Loucy (cell line): ENCODE measurements at regions not wholly inside any gene's neighbourhood (a gene's known extent, or its start where the extent isn't known, plus 50 kb on each side); places are given as distances from the start of the nearest gene placed in this dataset.

Experiments
- H2AFZ ChIP-seq: fragments of 200-600 bp; sonication (generic); 2 replicates; pipeline ENCODE4 v1.6.0; 2016; ENCODE audit warnings: antibody characterized with exemption, mild to moderate bottlenecking, low read length, moderate library complexity
- H3F3A ChIP-seq: fragments of 200-600 bp; 2 replicates; pipeline ENCODE4 v1.6.0; 2016; ENCODE audit warnings: antibody characterized with exemption, low read depth, mild to moderate bottlenecking
- H3K27me3 ChIP-seq: fragments of 200-600 bp; sonication (generic); 2 replicates; pipeline ENCODE4 v1.6.1; 2014; ENCODE audit warnings: low read length, mild to moderate bottlenecking; ENCODE audit not compliant: insufficient read depth, poor library complexity, severe bottlenecking
- H3K36me3 ChIP-seq: fragments of 200-600 bp; sonication (generic); 2 replicates; pipeline ENCODE4 v1.6.1; 2016; ENCODE audit warnings: low read length; ENCODE audit not compliant: insufficient read depth
- H3K4me1 ChIP-seq: fragments of 200-600 bp; sonication (generic); 2 replicates; pipeline ENCODE4 v1.5.1; 2014; ENCODE audit warnings: low read length, mild to moderate bottlenecking; ENCODE audit not compliant: insufficient read depth, poor library complexity, severe bottlenecking
- H3K4me2 ChIP-seq: fragments of 200-600 bp; sonication (generic); 2 replicates; pipeline ENCODE4 v1.6.0; 2014; ENCODE audit warnings: antibody characterized with exemption, low read length, low read depth, mild to moderate bottlenecking; ENCODE audit not compliant: poor library complexity, severe bottlenecking
- H3K4me3 ChIP-seq: fragments of 200-600 bp; sonication (generic); 2 replicates; pipeline ENCODE4 v1.5.1; 2014; ENCODE audit warnings: low read length, mild to moderate bottlenecking, mixed read lengths; ENCODE audit not compliant: poor library complexity, severe bottlenecking
- H3K79me2 ChIP-seq: fragments of 200-600 bp; sonication (generic); 2 replicates; pipeline ENCODE4 v1.6.1; 2014; ENCODE audit warnings: low read length; ENCODE audit not compliant: insufficient read depth
- H3K9ac ChIP-seq: fragments of 200-600 bp; sonication (generic); 2 replicates; pipeline ENCODE4 v1.6.0; 2014; ENCODE audit warnings: mild to moderate bottlenecking, low read depth, low read length, moderate library complexity; ENCODE audit not compliant: poor library complexity, severe bottlenecking
- H3K9me2 ChIP-seq: fragments of 200-600 bp; sonication (generic); replicated peaks from 2 replicates; pipeline ENCODE4 v1.6.1; 2016; ENCODE audit warnings: low read depth, low read length, mixed read lengths
- H3K9me3 ChIP-seq: fragments of 200-600 bp; sonication (generic); 2 replicates; pipeline ENCODE4 v1.6.1; 2014; ENCODE audit warnings: mild to moderate bottlenecking, antibody characterized with exemption, low read length, low read depth; ENCODE audit not compliant: insufficient read depth
- H4K20me1 ChIP-seq: fragments of 200-600 bp; sonication (generic); 2 replicates; pipeline ENCODE4 v1.6.0; 2014; ENCODE audit warnings: antibody characterized with exemption, low read length, mild to moderate bottlenecking; ENCODE audit not compliant: insufficient read depth, poor library complexity, severe bottlenecking
- EZH2phosphoT487 ChIP-seq: fragments of 200-600 bp; IDR thresholded peaks from 2 replicates; pipeline ENCODE4 v1.6.1; 2018; ENCODE audit warnings: antibody characterized with exemption, mild to moderate bottlenecking, moderate library complexity, borderline replicate concordance
- TF ChIP-seq, protein P1 (sequence below): fragments of 200-600 bp; sonication (generic); conservative IDR thresholded peaks from 2 replicates; pipeline ENCODE4 v1.5.1; 2014; ENCODE audit warnings: mild to moderate bottlenecking, antibody characterized with exemption, low read length

DNA sequence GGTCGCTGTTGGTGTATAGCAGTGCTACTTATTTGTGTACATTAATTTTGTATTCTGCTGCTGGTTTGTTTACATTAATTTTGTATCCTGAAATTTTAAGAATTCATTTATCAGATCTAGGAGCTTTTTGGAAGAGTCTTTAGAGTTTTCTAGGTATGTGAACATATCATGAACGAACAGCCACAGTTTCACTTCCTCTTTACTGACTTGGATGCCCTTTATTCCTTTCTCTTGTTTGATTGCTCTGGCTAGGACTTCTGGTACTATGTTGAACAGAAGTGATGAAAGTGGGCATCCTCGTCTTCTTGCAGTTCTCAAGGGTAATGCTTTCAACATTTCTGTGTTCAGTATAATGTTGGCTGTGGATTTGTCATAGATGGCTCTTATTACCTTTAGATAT is 1757.9 kb downstream of the BRINP3 start:
- Histone ChIP-seq H3K9me2 (no peaks in the 10 kb centered on the region), H3K4me3 (no peak overlapping the region), H3K27me3 (no peaks in the 10 kb centered on the region), H3K9me3 (no peaks in the 10 kb centered on the region), H4K20me1 (no peaks in the 10 kb centered on the region), H2AFZ (no peak overlapping the region), H3K9ac (no peak overlapping the region), H3K79me2 (no peaks in the 10 kb centered on the region), H3K4me1 (no peaks in the 10 kb centered on the region), H3K36me3 (no peaks in the 10 kb centered on the region), H3F3A (no peaks in the 10 kb centered on the region), H3K4me2 (no peak overlapping the region)
- TF ChIP-seq, protein P1, sequence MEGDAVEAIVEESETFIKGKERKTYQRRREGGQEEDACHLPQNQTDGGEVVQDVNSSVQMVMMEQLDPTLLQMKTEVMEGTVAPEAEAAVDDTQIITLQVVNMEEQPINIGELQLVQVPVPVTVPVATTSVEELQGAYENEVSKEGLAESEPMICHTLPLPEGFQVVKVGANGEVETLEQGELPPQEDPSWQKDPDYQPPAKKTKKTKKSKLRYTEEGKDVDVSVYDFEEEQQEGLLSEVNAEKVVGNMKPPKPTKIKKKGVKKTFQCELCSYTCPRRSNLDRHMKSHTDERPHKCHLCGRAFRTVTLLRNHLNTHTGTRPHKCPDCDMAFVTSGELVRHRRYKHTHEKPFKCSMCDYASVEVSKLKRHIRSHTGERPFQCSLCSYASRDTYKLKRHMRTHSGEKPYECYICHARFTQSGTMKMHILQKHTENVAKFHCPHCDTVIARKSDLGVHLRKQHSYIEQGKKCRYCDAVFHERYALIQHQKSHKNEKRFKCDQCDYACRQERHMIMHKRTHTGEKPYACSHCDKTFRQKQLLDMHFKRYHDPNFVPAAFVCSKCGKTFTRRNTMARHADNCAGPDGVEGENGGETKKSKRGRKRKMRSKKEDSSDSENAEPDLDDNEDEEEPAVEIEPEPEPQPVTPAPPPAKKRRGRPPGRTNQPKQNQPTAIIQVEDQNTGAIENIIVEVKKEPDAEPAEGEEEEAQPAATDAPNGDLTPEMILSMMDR, result no peak
- TF ChIP-seq EZH2phosphoT487, result no peak

GRCh38 chr1:188723332-188724020 is 1754.2 kb downstream of the BRINP3 start:
- Histone ChIP-seq H4K20me1 (no peaks in the 10 kb centered on the region), H3K79me2 (no peaks in the 10 kb centered on the region), H3F3A (no peaks in the 10 kb centered on the region), H3K4me3 (no peak overlapping the region), H3K9ac (no peak overlapping the region), H3K9me2 (no peaks in the 10 kb centered on the region), H3K9me3 (no peaks in the 10 kb centered on the region), H3K27me3 (no peaks in the 10 kb centered on the region), H3K36me3 (no peaks in the 10 kb centered on the region), H2AFZ (no peak overlapping the region), H3K4me1 (no peaks in the 10 kb centered on the region), H3K4me2 (no peak overlapping the region)
- no peak for TF ChIP-seq EZH2phosphoT487
- TF ChIP-seq, protein P1, result no peak

DNA sequence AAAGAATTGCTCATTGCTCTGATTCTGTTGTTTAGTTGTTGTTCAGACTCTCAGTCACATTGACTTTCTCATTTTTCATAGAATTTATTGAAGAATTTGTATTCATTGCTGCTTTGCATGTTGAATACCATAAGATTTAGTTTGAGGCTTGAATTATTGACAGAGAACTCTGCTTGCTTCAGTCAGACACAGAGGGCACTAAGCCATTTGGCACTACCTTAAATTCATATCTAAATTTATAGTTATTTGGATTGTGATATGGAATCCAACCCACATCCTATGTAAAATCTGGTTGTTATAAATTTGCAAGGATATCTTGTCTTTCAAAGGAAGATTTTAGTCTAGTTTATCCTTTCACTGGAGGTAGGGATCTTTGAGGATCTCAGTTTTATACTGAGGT is 1748.6 kb downstream of the BRINP3 start:
- no peak for TF ChIP-seq EZH2phosphoT487
- TF ChIP-seq, protein P1, result no peak
- Histone ChIP-seq H3K9me2 (no peaks in the 10 kb centered on the region), H2AFZ (no peak overlapping the region), H3K27me3 (no peaks in the 10 kb centered on the region), H3K9ac (no peak overlapping the region), H4K20me1 (no peaks in the 10 kb centered on the region), H3F3A (no peaks in the 10 kb centered on the region), H3K4me2 (no peak overlapping the region), H3K79me2 (no peaks in the 10 kb centered on the region), H3K4me3 (no peak overlapping the region), H3K9me3 (no peaks in the 10 kb centered on the region), H3K36me3 (no peaks in the 10 kb centered on the region), H3K4me1 (no peaks in the 10 kb centered on the region)
